ES-I3 (cell line): ENCODE measurements at regions not wholly inside any gene's neighbourhood (a gene's known extent, or its start where the extent isn't known, plus 50 kb on each side); places are given as distances from the start of the nearest gene placed in this dataset.

Experiments used
- H3K36me3 ChIP-seq: 2 replicates; pipeline ENCODE4 v1.6.1; 2013; ENCODE audit warnings: mild to moderate bottlenecking, low read length, control low read depth, moderate library complexity; ENCODE audit not compliant: insufficient read depth
- H3K4me1 ChIP-seq: 2 replicates; pipeline ENCODE4 v1.6.1; 2013; ENCODE audit warnings: mild to moderate bottlenecking, control low read depth, low read length; ENCODE audit not compliant: insufficient read depth
- H3K9ac ChIP-seq: 2 replicates; pipeline ENCODE4 v1.6.1; 2013; ENCODE audit warnings: low read depth, mild to moderate bottlenecking, low read length, moderate library complexity
- H3K9me3 ChIP-seq: 2 replicates; pipeline ENCODE4 v1.6.1; 2013; ENCODE audit warnings: mild to moderate bottlenecking, low read length, moderate library complexity; ENCODE audit not compliant: control insufficient read depth, insufficient read depth

GRCh38 chr10:2631557-2632205 is 435.7 kb upstream of the PFKP start:
- Histone ChIP-seq H3K4me1 (peaks cover 6% of the 10 kb centered on the region; the same call in 1 of the 2 replicates), H3K9me3 (no peaks in the 10 kb centered on the region), H3K9ac (no peak overlapping the region), H3K36me3 (no peaks in the 10 kb centered on the region)

GRCh38 chr10:2628705-2629104 is 438.6 kb upstream of the PFKP start:
- H3K36me3 ChIP-seq = no peaks in the 10 kb centered on the region
- H3K9me3 ChIP-seq = no peaks in the 10 kb centered on the region
- peaks cover 6% of the 10 kb centered on the region; the same call in 1 of the 2 replicates for H3K4me1 ChIP-seq
- H3K9ac ChIP-seq = no peak overlapping the region

GRCh38 chr10:2627969-2628368 is 439.4 kb upstream of the PFKP start:
- Histone ChIP-seq H3K9ac (no peak overlapping the region), H3K36me3 (no peaks in the 10 kb centered on the region), H3K9me3 (no peaks in the 10 kb centered on the region), H3K4me1 (peaks cover 8% of the 10 kb centered on the region; the same call in 1 of the 2 replicates)

GRCh38 chr10:2625094-2625493 is 442.3 kb upstream of the PFKP start:
- Histone ChIP-seq H3K36me3 (no peaks in the 10 kb centered on the region), H3K9ac (no peak overlapping the region)

GRCh38 chr10:2623675-2624274 is 443.6 kb upstream of the PFKP start:
- Histone ChIP-seq H3K9me3 (no peaks in the 10 kb centered on the region; the same call in 1 of the 2 replicates), H3K4me1 (peaks cover 20% of the 10 kb centered on the region; the same call in 1 of the 2 replicates), H3K36me3 (no peaks in the 10 kb centered on the region), H3K9ac (no peak overlapping the region)

More at GRCh38 chr10:2625094-2625493, 442.3 kb upstream of the PFKP start:
- no peaks in the 10 kb centered on the region; the same call in 1 of the 2 replicates for H3K9me3 ChIP-seq
- peaks cover 20% of the 10 kb centered on the region; the same call in 1 of the 2 replicates for H3K4me1 ChIP-seq

GRCh38 chr10:2620827-2621521 is 446.4 kb upstream of the PFKP start:
- H3K9ac ChIP-seq = no peak overlapping the region
- no peaks in the 10 kb centered on the region for H3K36me3 ChIP-seq
- H3K4me1 ChIP-seq = peaks cover 14% of the 10 kb centered on the region; the same call in 1 of the 2 replicates
- no peaks in the 10 kb centered on the region; the same call in 1 of the 2 replicates for H3K9me3 ChIP-seq

- Histone ChIP-seq H3K36me3 (no peaks in the 10 kb centered on the region), H3K9ac (no peak overlapping the region), H3K4me1 (peaks cover 14% of the 10 kb centered on the region; the same call in 1 of the 2 replicates), H3K9me3 (no peaks in the 10 kb centered on the region; the same call in 1 of the 2 replicates)
Observed at GRCh38 chr10:2619916-2620315, 447.4 kb upstream of the PFKP start.

GRCh38 chr10:2619472-2619871 is 447.9 kb upstream of the PFKP start:
- Histone ChIP-seq H3K9ac (no peak overlapping the region), H3K4me1 (peaks cover 14% of the 10 kb centered on the region; the same call in 1 of the 2 replicates), H3K36me3 (no peaks in the 10 kb centered on the region), H3K9me3 (no peaks in the 10 kb centered on the region; the same call in 1 of the 2 replicates)

GRCh38 chr10:2618690-2619089 is 448.7 kb upstream of the PFKP start:
- H3K4me1 ChIP-seq = peaks cover 14% of the 10 kb centered on the region; the same call in 1 of the 2 replicates
- no peaks in the 10 kb centered on the region; the same call in 1 of the 2 replicates for H3K9me3 ChIP-seq

GRCh38 chr10:2616215-2616614 is 451.1 kb upstream of the PFKP start:
- peaks cover 1% of the 10 kb centered on the region; the same call in 1 of the 2 replicates for H3K4me1 ChIP-seq
- H3K36me3 ChIP-seq = no peaks in the 10 kb centered on the region

More at GRCh38 chr10:2618690-2619089, 448.7 kb upstream of the PFKP start:
- no peaks in the 10 kb centered on the region for H3K36me3 ChIP-seq
- H3K9ac ChIP-seq = no peak overlapping the region

GRCh38 chr10:2611603-2612002 is 455.7 kb upstream of the PFKP start:
- H3K9ac ChIP-seq = no peak overlapping the region

More at GRCh38 chr10:2616215-2616614, 451.1 kb upstream of the PFKP start:
- no peaks in the 10 kb centered on the region; the same call in 1 of the 2 replicates for H3K9me3 ChIP-seq
- H3K9ac ChIP-seq = no peak overlapping the region

GRCh38 chr10:2610946-2611345 is 456.4 kb upstream of the PFKP start:
- H3K36me3 ChIP-seq = no peaks in the 10 kb centered on the region
- no peaks in the 10 kb centered on the region for H3K9me3 ChIP-seq
- H3K4me1 ChIP-seq = no peaks in the 10 kb centered on the region
- H3K9ac ChIP-seq = no peak overlapping the region

More at GRCh38 chr10:2611603-2612002, 455.7 kb upstream of the PFKP start:
- Histone ChIP-seq H3K4me1 (no peaks in the 10 kb centered on the region), H3K9me3 (no peaks in the 10 kb centered on the region), H3K36me3 (no peaks in the 10 kb centered on the region)

GRCh38 chr10:2604891-2605290 is 462.5 kb upstream of the PFKP start:
- Histone ChIP-seq H3K4me1 (no peaks in the 10 kb centered on the region), H3K9me3 (no peaks in the 10 kb centered on the region), H3K36me3 (no peaks in the 10 kb centered on the region), H3K9ac (no peak overlapping the region)

GRCh38 chr10:2599571-2599970 is 467.8 kb upstream of the PFKP start:
- H3K9me3 ChIP-seq = no peaks in the 10 kb centered on the region

More at GRCh38 chr10:2599571-2599970, 467.8 kb upstream of the PFKP start:
- H3K9ac ChIP-seq = no peak overlapping the region
- H3K4me1 ChIP-seq = no peaks in the 10 kb centered on the region
- H3K36me3 ChIP-seq = no peaks in the 10 kb centered on the region
